ENCODE measurements at regions not wholly inside any gene's neighbourhood (a gene's known extent, or its start where the extent isn't known, plus 50 kb on each side); places are given as distances from the start of the nearest gene placed in this dataset.

GRCh38 chr5:21693591-21693990 lies 1159.6 kb downstream of the CDH12 start:
- TF ChIP-seq RAD21 (IDR thresholded peaks at IDR 0.05; ENCODE audit: low read depth) = no peak
- TF ChIP-seq FOXM1 (IDR thresholded peaks at IDR 0.05; ENCODE audit: borderline replicate concordance, low read depth) = no peak
- no peak for TF ChIP-seq EP300 (IDR thresholded peaks at IDR 0.05; ENCODE audit: borderline replicate concordance)
- TF ChIP-seq ZBTB7A (IDR thresholded peaks at IDR 0.05; ENCODE audit: low read depth) = no peak
- TF ChIP-seq REST (IDR thresholded peaks at IDR 0.05; ENCODE audit: low read depth) = no peak
- no peak for TF ChIP-seq YY1 (IDR thresholded peaks at IDR 0.05; ENCODE audit: low read depth)
- no peak for TF ChIP-seq MAX (IDR thresholded peaks at IDR 0.05)
- no peak for TF ChIP-seq TAF1 (IDR thresholded peaks at IDR 0.05; ENCODE audit: low read depth)
- no peak for TF ChIP-seq TCF12 (IDR thresholded peaks at IDR 0.05; ENCODE audit: low read depth)

Measured in Ishikawa (cell line).